ENCODE measurements at regions not wholly inside any gene's neighbourhood (a gene's known extent, or its start where the extent isn't known, plus 50 kb on each side); places are given as distances from the start of the nearest gene placed in this dataset.

- Histone ChIP-seq H3K27ac (ENCODE audit: low read length) (no peak overlapping the region), H3K4me1 (ENCODE audit: control insufficient read depth in 1 of 2, insufficient read depth in 2 of 2, low read length in 2 of 2) (no peaks in the 10 kb centered on the region), H3K9me3 (ENCODE audit: control insufficient read depth in 1 of 2, low read length in 2 of 2) (no peaks in the 10 kb centered on the region), H3K36me3 (ENCODE audit: control insufficient read depth in 1 of 2, insufficient read depth in 2 of 2, low read length in 2 of 2) (no peaks in the 10 kb centered on the region), H3K27me3 (ENCODE audit: low read depth, low read length) (no peaks in the 10 kb centered on the region), H3K4me3 (ENCODE audit: low read depth in 1 of 2, low read length in 2 of 2) (no peak overlapping the region)
Observed at GRCh38 chr4:148954011-148954749, 512.0 kb upstream of the NR3C2 start.

- Histone ChIP-seq H3K4me3 (ENCODE audit: low read depth in 1 of 2, low read length in 2 of 2) (no peak overlapping the region), H3K4me1 (ENCODE audit: control insufficient read depth in 1 of 2, insufficient read depth in 2 of 2, low read length in 2 of 2) (no peaks in the 10 kb centered on the region), H3K27me3 (ENCODE audit: low read depth, low read length) (no peaks in the 10 kb centered on the region), H3K27ac (ENCODE audit: low read length) (no peak overlapping the region), H3K36me3 (ENCODE audit: control insufficient read depth in 1 of 2, insufficient read depth in 2 of 2, low read length in 2 of 2) (no peaks in the 10 kb centered on the region), H3K9me3 (ENCODE audit: control insufficient read depth in 1 of 2, low read length in 2 of 2) (no peaks in the 10 kb centered on the region)
Observed at GRCh38 chr4:148951346-148951745, 509.1 kb upstream of the NR3C2 start.

GRCh38 chr4:148946271-148946670 is 504.1 kb upstream of the NR3C2 start:
- H3K9me3 ChIP-seq (ENCODE audit: control insufficient read depth in 1 of 2, low read length in 2 of 2), result no peaks in the 10 kb centered on the region
- H3K27me3 ChIP-seq (ENCODE audit: low read depth, low read length), result no peaks in the 10 kb centered on the region
- H3K4me1 ChIP-seq (ENCODE audit: control insufficient read depth in 1 of 2, insufficient read depth in 2 of 2, low read length in 2 of 2), result no peaks in the 10 kb centered on the region
- no peak overlapping the region for H3K4me3 ChIP-seq (ENCODE audit: low read depth in 1 of 2, low read length in 2 of 2)
- no peak overlapping the region for H3K27ac ChIP-seq (ENCODE audit: low read length)
- H3K36me3 ChIP-seq (ENCODE audit: control insufficient read depth in 1 of 2, insufficient read depth in 2 of 2, low read length in 2 of 2), result no peaks in the 10 kb centered on the region

- Histone ChIP-seq H3K9me3 (ENCODE audit: control insufficient read depth in 1 of 2, low read length in 2 of 2) (no peaks in the 10 kb centered on the region), H3K27me3 (ENCODE audit: low read depth, low read length) (no peaks in the 10 kb centered on the region), H3K4me1 (ENCODE audit: control insufficient read depth in 1 of 2, insufficient read depth in 2 of 2, low read length in 2 of 2) (no peaks in the 10 kb centered on the region), H3K27ac (ENCODE audit: low read length) (no peak overlapping the region), H3K36me3 (ENCODE audit: control insufficient read depth in 1 of 2, insufficient read depth in 2 of 2, low read length in 2 of 2) (no peaks in the 10 kb centered on the region), H3K4me3 (ENCODE audit: low read depth in 1 of 2, low read length in 2 of 2) (no peak overlapping the region)
Observed at GRCh38 chr4:148944839-148945219, 502.6 kb upstream of the NR3C2 start.

- Histone ChIP-seq H3K9me3 (ENCODE audit: control insufficient read depth in 1 of 2, low read length in 2 of 2) (no peaks in the 10 kb centered on the region), H3K4me3 (ENCODE audit: low read depth in 1 of 2, low read length in 2 of 2) (no peak overlapping the region), H3K4me1 (ENCODE audit: control insufficient read depth in 1 of 2, insufficient read depth in 2 of 2, low read length in 2 of 2) (no peaks in the 10 kb centered on the region), H3K36me3 (ENCODE audit: control insufficient read depth in 1 of 2, insufficient read depth in 2 of 2, low read length in 2 of 2) (no peaks in the 10 kb centered on the region), H3K27ac (ENCODE audit: low read length) (no peak overlapping the region), H3K27me3 (ENCODE audit: low read depth, low read length) (no peaks in the 10 kb centered on the region)
Observed at GRCh38 chr4:148944136-148944838, 502.1 kb upstream of the NR3C2 start.

- no peak overlapping the region for H3K27ac ChIP-seq (ENCODE audit: low read length)
- peaks cover 0 to 8% of the 10 kb centered on the region in 2 donors for H3K9me3 ChIP-seq (ENCODE audit: control insufficient read depth in 1 of 2, low read length in 2 of 2)
- H3K4me1 ChIP-seq (ENCODE audit: control insufficient read depth in 1 of 2, insufficient read depth in 2 of 2, low read length in 2 of 2), result no peaks in the 10 kb centered on the region
- no peaks in the 10 kb centered on the region for H3K36me3 ChIP-seq (ENCODE audit: control insufficient read depth in 1 of 2, insufficient read depth in 2 of 2, low read length in 2 of 2)
- no peak overlapping the region for H3K4me3 ChIP-seq (ENCODE audit: low read depth in 1 of 2, low read length in 2 of 2)
- H3K27me3 ChIP-seq (ENCODE audit: low read depth, low read length), result no peaks in the 10 kb centered on the region
Observed at GRCh38 chr4:148934926-148935578, 492.8 kb upstream of the NR3C2 start.

- no peak overlapping the region for H3K4me3 ChIP-seq (ENCODE audit: low read depth in 1 of 2, low read length in 2 of 2)
- no peaks in the 10 kb centered on the region for H3K36me3 ChIP-seq (ENCODE audit: control insufficient read depth in 1 of 2, insufficient read depth in 2 of 2, low read length in 2 of 2)
- no peak overlapping the region for H3K27ac ChIP-seq (ENCODE audit: low read length)
- H3K9me3 ChIP-seq (ENCODE audit: control insufficient read depth in 1 of 2, low read length in 2 of 2), result peaks cover 0 to 8% of the 10 kb centered on the region in 2 donors
- no peaks in the 10 kb centered on the region for H3K4me1 ChIP-seq (ENCODE audit: control insufficient read depth in 1 of 2, insufficient read depth in 2 of 2, low read length in 2 of 2)
- H3K27me3 ChIP-seq (ENCODE audit: low read depth, low read length), result no peaks in the 10 kb centered on the region
Observed at GRCh38 chr4:148926276-148927260, 484.4 kb upstream of the NR3C2 start.

GRCh38 chr4:148923881-148924280 is 481.7 kb upstream of the NR3C2 start:
- H3K4me3 ChIP-seq (ENCODE audit: low read depth in 1 of 2, low read length in 2 of 2), result no peak overlapping the region
- H3K36me3 ChIP-seq (ENCODE audit: control insufficient read depth in 1 of 2, insufficient read depth in 2 of 2, low read length in 2 of 2), result no peaks in the 10 kb centered on the region
- H3K27me3 ChIP-seq (ENCODE audit: low read depth, low read length), result no peaks in the 10 kb centered on the region
- no peaks in the 10 kb centered on the region for H3K9me3 ChIP-seq (ENCODE audit: control insufficient read depth in 1 of 2, low read length in 2 of 2)
- H3K27ac ChIP-seq (ENCODE audit: low read length), result no peak overlapping the region
- H3K4me1 ChIP-seq (ENCODE audit: control insufficient read depth in 1 of 2, insufficient read depth in 2 of 2, low read length in 2 of 2), result no peaks in the 10 kb centered on the region

- Histone ChIP-seq H3K4me1 (ENCODE audit: control insufficient read depth in 1 of 2, insufficient read depth in 2 of 2, low read length in 2 of 2) (no peaks in the 10 kb centered on the region), H3K36me3 (ENCODE audit: control insufficient read depth in 1 of 2, insufficient read depth in 2 of 2, low read length in 2 of 2) (no peaks in the 10 kb centered on the region), H3K4me3 (ENCODE audit: low read depth in 1 of 2, low read length in 2 of 2) (no peak overlapping the region), H3K27me3 (ENCODE audit: low read depth, low read length) (no peaks in the 10 kb centered on the region), H3K9me3 (ENCODE audit: control insufficient read depth in 1 of 2, low read length in 2 of 2) (no peaks in the 10 kb centered on the region), H3K27ac (ENCODE audit: low read length) (no peak overlapping the region)
Observed at GRCh38 chr4:148922497-148922896, 480.3 kb upstream of the NR3C2 start.

- H3K4me1 ChIP-seq (ENCODE audit: control insufficient read depth in 1 of 2, insufficient read depth in 2 of 2, low read length in 2 of 2), result no peaks in the 10 kb centered on the region
- H3K9me3 ChIP-seq (ENCODE audit: control insufficient read depth in 1 of 2, low read length in 2 of 2), result no peaks in the 10 kb centered on the region
- H3K27ac ChIP-seq (ENCODE audit: low read length), result no peak overlapping the region
- H3K27me3 ChIP-seq (ENCODE audit: low read depth, low read length), result no peaks in the 10 kb centered on the region
- no peaks in the 10 kb centered on the region for H3K36me3 ChIP-seq (ENCODE audit: control insufficient read depth in 1 of 2, insufficient read depth in 2 of 2, low read length in 2 of 2)
- no peak overlapping the region for H3K4me3 ChIP-seq (ENCODE audit: low read depth in 1 of 2, low read length in 2 of 2)
Observed at GRCh38 chr4:148914734-148915133, 472.5 kb upstream of the NR3C2 start.

- Histone ChIP-seq H3K4me3 (ENCODE audit: low read depth in 1 of 2, low read length in 2 of 2) (no peak overlapping the region), H3K36me3 (ENCODE audit: control insufficient read depth in 1 of 2, insufficient read depth in 2 of 2, low read length in 2 of 2) (no peaks in the 10 kb centered on the region), H3K27ac (ENCODE audit: low read length) (no peak overlapping the region), H3K4me1 (ENCODE audit: control insufficient read depth in 1 of 2, insufficient read depth in 2 of 2, low read length in 2 of 2) (no peaks in the 10 kb centered on the region), H3K27me3 (ENCODE audit: low read depth, low read length) (no peaks in the 10 kb centered on the region), H3K9me3 (ENCODE audit: control insufficient read depth in 1 of 2, low read length in 2 of 2) (no peaks in the 10 kb centered on the region)
Observed at GRCh38 chr4:148914301-148914700, 472.1 kb upstream of the NR3C2 start.

All from muscle layer of duodenum (tissue), 2 donors.